Body of pancreas (tissue), 4 donors: ENCODE measurements at regions not wholly inside any gene's neighbourhood (a gene's known extent, or its start where the extent isn't known, plus 50 kb on each side); places are given as distances from the start of the nearest gene placed in this dataset.

Experiments
- CTCF ChIP-seq, 7 experiments: fragments of 450-650 bp in 4 of 7; fragments of 200-600 bp in 3 of 7; sonication (generic) in 3 of 7; IDR thresholded peaks; one replicate each; pipeline ENCODE4 v1.5.1; 2016 to 2019; ENCODE audit warnings: antibody characterized with exemption in 7 of 7
- POLR2A ChIP-seq, 3 donors: fragments of 450-650 bp; IDR thresholded peaks; one replicate each; pipeline ENCODE4 v1.6.1; 2016; ENCODE audit warnings: antibody characterized with exemption in 3 of 3, mild to moderate bottlenecking in 2 of 3

DNA sequence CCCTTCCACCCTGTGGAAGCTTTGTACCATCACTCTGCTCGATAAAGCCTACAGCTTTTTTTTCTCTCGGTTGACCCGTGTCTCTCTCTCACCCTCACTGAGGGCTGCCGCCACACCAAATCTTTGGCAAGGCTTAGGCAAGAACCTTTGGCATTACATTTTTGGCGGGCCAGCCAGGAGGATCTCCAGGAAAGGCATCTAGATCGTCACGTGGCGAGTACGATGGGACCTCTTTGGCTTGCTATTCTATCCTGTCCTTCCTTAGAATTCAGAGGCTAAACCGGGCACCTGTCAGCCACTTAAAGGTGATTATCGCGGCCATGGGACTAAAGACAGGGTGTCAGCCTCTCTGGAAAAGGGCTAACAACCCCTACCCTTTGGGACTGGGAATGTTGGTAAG, 96.2 kb downstream of the UGT2B28 start:
- TF ChIP-seq CTCF (IDR thresholded peaks at IDR 0.05) (no peak), POLR2A (IDR thresholded peaks at IDR 0.05) (no peak)
